HCT116 (cell line): ENCODE measurements at regions not wholly inside any gene's neighbourhood (a gene's known extent, or its start where the extent isn't known, plus 50 kb on each side); places are given as distances from the start of the nearest gene placed in this dataset.

Source experiments
- CTCF ChIP-seq, 3 experiments: fragments of 200-600 bp in 1 of 3; sonication (generic) in 1 of 3; IDR thresholded peaks in 2 of 3; conservative IDR thresholded peaks in 1 of 3; 2 replicates each; pipeline ENCODE4 v1.5.1; 2012 to 2017; ENCODE audit warnings: low read depth in 2 of 3, low read length in 2 of 3, antibody characterized with exemption in 1 of 3, borderline replicate concordance in 1 of 3, control low read depth in 1 of 3, mild to moderate bottlenecking in 1 of 3, mixed read lengths in 1 of 3, mixed run types in 1 of 3, moderate library complexity in 1 of 3; ENCODE audit not compliant: insufficient read depth in 1 of 3
- ELF1 ChIP-seq: IDR thresholded peaks from 2 replicates; pipeline ENCODE4 v1.6.1; 2012; ENCODE audit warnings: low read depth, borderline replicate concordance
- EZH2 ChIP-seq: fragments of 200-600 bp; sonication (generic); IDR thresholded peaks from 2 replicates; pipeline ENCODE4 v1.6.1; 2017; ENCODE audit warnings: antibody characterized with exemption, mixed run types
- POLR2A ChIP-seq: IDR thresholded peaks from 2 replicates; pipeline ENCODE4 v1.7.0; 2011; ENCODE audit warnings: borderline replicate concordance; ENCODE audit not compliant: insufficient read depth, insufficient read length; ENCODE audit errors: extremely low read depth
- RAD21 ChIP-seq: IDR thresholded peaks from 2 replicates; pipeline ENCODE4 v1.6.1; 2012; ENCODE audit warnings: low read depth, mild to moderate bottlenecking
- SP1 ChIP-seq: IDR thresholded peaks from 2 replicates; pipeline ENCODE4 v1.6.1; 2012; ENCODE audit warnings: low read depth
- TCF7L2 ChIP-seq: IDR thresholded peaks from 2 replicates; pipeline ENCODE4 v1.7.0; 2011; ENCODE audit warnings: borderline replicate concordance, inconsistent platforms; ENCODE audit not compliant: insufficient read depth, insufficient read length; ENCODE audit errors: extremely low read depth
- ZNF274 ChIP-seq: fragments of 200-500 bp; sonication (Bioruptor generic); IDR thresholded peaks from 2 replicates; pipeline ENCODE4 v1.6.1; 2014; ENCODE audit warnings: mild to moderate bottlenecking, low read depth, low read length, inconsistent platforms

- TF ChIP-seq POLR2A (no peak), CTCF (IDR thresholded peaks at IDR 0.05 in 2 of 3, conservative IDR thresholded peaks at IDR 0.05 in 1 of 3; ENCODE audit: borderline replicate concordance in 1 of 3, insufficient read depth in 1 of 3, low read depth in 2 of 3, low read length in 2 of 3) (no peak), TCF7L2 (no peak), RAD21 (no peak), ELF1 (no peak), EZH2 (no peak), SP1 (no peak), ZNF274 (no peak)
Observed at GRCh38 chr1:238913210-238913609, 473.2 kb upstream of the CHRM3 start.
